HK-2 (cell line): ENCODE measurements at regions not wholly inside any gene's neighbourhood (a gene's known extent, or its start where the extent isn't known, plus 50 kb on each side); places are given as distances from the start of the nearest gene placed in this dataset.
"Not testable (repeated sequence)": the region's sequence is repeated elsewhere in the genome, so short reads cannot be mapped to it uniquely, and the experiment has no call there.

Source experiments
- DNase-seq: peaks from one replicate; pipeline ENCODE4 v3.0.0-alpha.2; 2018; ENCODE audit not compliant: unreplicated experiment

- DNase-seq: no peak
These were observed 700.8 kb upstream of the KCND2 start for GRCh38 chr7:119572132-119572531.

- DNase-seq: no peak
These were observed 700.4 kb upstream of the KCND2 start for GRCh38 chr7:119572541-119572940.

- no peak for DNase-seq
These were observed 694.9 kb upstream of the KCND2 start for GRCh38 chr7:119578116-119578515.

- no peak for DNase-seq
These were observed 678.0 kb upstream of the KCND2 start for GRCh38 chr7:119594956-119595355.

GRCh38 chr7:119596651-119597050, 676.3 kb upstream of the KCND2 start:
- DNase-seq: no peak

GRCh38 chr7:119606297-119606696, 666.7 kb upstream of the KCND2 start:
- no peak for DNase-seq

- no peak for DNase-seq
These were observed 652.2 kb upstream of the KCND2 start for GRCh38 chr7:119620769-119621168.

- no peak for DNase-seq
These were observed 649.5 kb upstream of the KCND2 start for GRCh38 chr7:119623427-119623826.

- no peak for DNase-seq
These were observed 642.5 kb upstream of the KCND2 start for GRCh38 chr7:119630406-119630969.

GRCh38 chr7:119633812-119634211, 639.2 kb upstream of the KCND2 start:
- not testable (repeated sequence) for DNase-seq

GRCh38 chr7:119640326-119640725, 632.6 kb upstream of the KCND2 start:
- no peak for DNase-seq

- DNase-seq: no peak
These were observed 632.1 kb upstream of the KCND2 start for GRCh38 chr7:119640861-119641260.

GRCh38 chr7:119643558-119643957, 629.4 kb upstream of the KCND2 start:
- DNase-seq: no peak

GRCh38 chr7:119647286-119647685, 625.7 kb upstream of the KCND2 start:
- DNase-seq: no peak

GRCh38 chr7:119648752-119649151, 624.2 kb upstream of the KCND2 start:
- DNase-seq: not testable (repeated sequence)

GRCh38 chr7:119660080-119660479, 612.9 kb upstream of the KCND2 start:
- no peak for DNase-seq

GRCh38 chr7:119664601-119665000, 608.4 kb upstream of the KCND2 start:
- peak; percentile 5 for DNase-seq

- DNase-seq: peak; percentile 8
These were observed 607.2 kb upstream of the KCND2 start for GRCh38 chr7:119665796-119666195.

GRCh38 chr7:119681336-119681735, 591.6 kb upstream of the KCND2 start:
- DNase-seq: no peak

GRCh38 chr7:119684763-119685162, 588.2 kb upstream of the KCND2 start:
- no peak for DNase-seq

- no peak for DNase-seq
These were observed 587.1 kb upstream of the KCND2 start for GRCh38 chr7:119685906-119686305.

GRCh38 chr7:119688831-119689230, 584.1 kb upstream of the KCND2 start:
- DNase-seq: no peak

GRCh38 chr7:119692541-119692940, 580.4 kb upstream of the KCND2 start:
- DNase-seq: no peak

GRCh38 chr7:119694506-119694905, 578.5 kb upstream of the KCND2 start:
- DNase-seq: no peak
